HT-29 (cell line): ENCODE measurements at regions not wholly inside any gene's neighbourhood (a gene's known extent, or its start where the extent isn't known, plus 50 kb on each side); places are given as distances from the start of the nearest gene placed in this dataset.
"Not testable (repeated sequence)": the region's sequence is repeated elsewhere in the genome, so short reads cannot be mapped to it uniquely, and the experiment has no call there.

ENCODE experiments used
- DNase-seq: peaks from one replicate; pipeline ENCODE4 v3.0.0-alpha.2; 2015; ENCODE audit warnings: low spot score

GRCh38 chrX:112367065-112367464 lies 284.5 kb upstream of the TRPC5 start:
- no peak for DNase-seq

- DNase-seq: no peak
Measured at GRCh38 chrX:112359906-112360305, 277.3 kb upstream of the TRPC5 start.

GRCh38 chrX:112355931-112356330 lies 273.4 kb upstream of the TRPC5 start:
- DNase-seq: no peak

GRCh38 chrX:112341598-112341997 lies 259.0 kb upstream of the TRPC5 start:
- DNase-seq: no peak

GRCh38 chrX:112313201-112313600 lies 230.6 kb upstream of the TRPC5 start:
- DNase-seq: no peak

- no peak for DNase-seq
Measured at GRCh38 chrX:112306027-112306426, 223.5 kb upstream of the TRPC5 start.

- no peak for DNase-seq
Measured at GRCh38 chrX:112279940-112280339, 197.4 kb upstream of the TRPC5 start.

GRCh38 chrX:112270991-112271390 lies 188.4 kb upstream of the TRPC5 start:
- DNase-seq: no peak

- DNase-seq: no peak
Measured at GRCh38 chrX:112266136-112266535, 183.6 kb upstream of the TRPC5 start.

GRCh38 chrX:112259375-112259774 lies 176.8 kb upstream of the TRPC5 start:
- no peak for DNase-seq

- no peak for DNase-seq
Measured at GRCh38 chrX:112254896-112255295, 172.3 kb upstream of the TRPC5 start.

- no peak for DNase-seq
Measured at GRCh38 chrX:112247714-112248113, 165.1 kb upstream of the TRPC5 start.

GRCh38 chrX:112235547-112235946 lies 153.0 kb upstream of the TRPC5 start:
- no peak for DNase-seq

GRCh38 chrX:112233164-112233563 lies 150.6 kb upstream of the TRPC5 start:
- DNase-seq: no peak

- DNase-seq: not testable (repeated sequence)
Measured at GRCh38 chrX:112226795-112227194, 144.2 kb upstream of the TRPC5 start.

GRCh38 chrX:112223391-112223790 lies 140.8 kb upstream of the TRPC5 start:
- no peak for DNase-seq

- DNase-seq: no peak
Measured at GRCh38 chrX:112218388-112218787, 135.8 kb upstream of the TRPC5 start.

- DNase-seq: no peak
Measured at GRCh38 chrX:112211459-112211858, 128.9 kb upstream of the TRPC5 start.

- DNase-seq: no peak
Measured at GRCh38 chrX:112197840-112198239, 115.3 kb upstream of the TRPC5 start.

- DNase-seq: no peak
Measured at GRCh38 chrX:112190646-112191045, 108.1 kb upstream of the TRPC5 start.

- DNase-seq: not testable (repeated sequence)
Measured at GRCh38 chrX:112181361-112181760, 98.8 kb upstream of the TRPC5 start.

GRCh38 chrX:112164420-112164819 lies 81.8 kb upstream of the TRPC5 start:
- DNase-seq: no peak

GRCh38 chrX:112163906-112164305 lies 81.3 kb upstream of the TRPC5 start:
- no peak for DNase-seq

- no peak for DNase-seq
Measured at GRCh38 chrX:112148397-112148796, 65.8 kb upstream of the TRPC5 start.

- peak; percentile 38 for DNase-seq
Measured at GRCh38 chrX:112147206-112147605, 64.6 kb upstream of the TRPC5 start.
